Body of pancreas (tissue), 4 donors: ENCODE measurements at regions not wholly inside any gene's neighbourhood (a gene's known extent, or its start where the extent isn't known, plus 50 kb on each side); places are given as distances from the start of the nearest gene placed in this dataset.

Experiments
- ATAC-seq: fragments of 150-250 bp; one replicate; pipeline ENCODE4 v1.9.1; 2016
- DNase-seq, 4 donors: peaks; one replicate each; pipeline ENCODE4 v3.0.0-alpha.2; 2019
- H3K27ac ChIP-seq, 4 donors: fragments of 200-600 bp; sonication (generic); 1 replicate in 3 of 4; 2 replicates in 1 of 4; pipeline versions ENCODE4 v1.5.1 to v1.6.1; 2016 to 2019; ENCODE audit warnings: mild to moderate bottlenecking in 1 of 4, mixed read lengths in 1 of 4, moderate library complexity in 1 of 4
- H3K27me3 ChIP-seq, 2 donors: fragments of 200-600 bp; sonication (generic); one replicate each; pipeline ENCODE4 v1.6.0; 2016; ENCODE audit warnings: mild to moderate bottlenecking in 1 of 2
- H3K36me3 ChIP-seq, 2 donors: fragments of 200-600 bp; sonication (generic); replicated peaks in 1 of 2; 2 replicates each; pipeline ENCODE4 v1.5.1; 2016; ENCODE audit warnings: low read depth in 2 of 2; ENCODE audit not compliant: insufficient read depth in 1 of 2
- H3K4me1 ChIP-seq: fragments of 200-600 bp; sonication (generic); one replicate; pipeline ENCODE4 v1.6.0; 2016
- H3K4me3 ChIP-seq, 2 donors: fragments of 200-600 bp; sonication (generic); 1 replicate in 1 of 2; 2 replicates in 1 of 2; pipeline ENCODE4 v1.5.1; 2016 to 2019
- H3K9me3 ChIP-seq, 3 donors: fragments of 200-600 bp; sonication (generic); 1 replicate in 2 of 3; 2 replicates in 1 of 3; pipeline ENCODE4 v1.5.1; 2016
- POLR2A ChIP-seq, 3 donors: fragments of 450-650 bp; IDR thresholded peaks; one replicate each; pipeline ENCODE4 v1.6.1; 2016; ENCODE audit warnings: antibody characterized with exemption in 3 of 3, mild to moderate bottlenecking in 2 of 3
- WGBS, 2 donors: methylation state at CpG; one replicate each; pipeline ENCODE4 v1.1.5; 2017; 5-methylcytosine and 5-hydroxymethylcytosine counted together
- intact Hi-C: fragments of 100-400 bp; cut with DNase I; formaldehyde crosslinking; loops from one replicate; pipeline ENCODE4 v1.15.1; 2023
- TF ChIP-seq, protein P1 (sequence below), 7 experiments: fragments of 450-650 bp in 4 of 7; fragments of 200-600 bp in 3 of 7; sonication (generic) in 3 of 7; IDR thresholded peaks; one replicate each; pipeline ENCODE4 v1.5.1; 2016 to 2019; ENCODE audit warnings: antibody characterized with exemption in 7 of 7

DNA sequence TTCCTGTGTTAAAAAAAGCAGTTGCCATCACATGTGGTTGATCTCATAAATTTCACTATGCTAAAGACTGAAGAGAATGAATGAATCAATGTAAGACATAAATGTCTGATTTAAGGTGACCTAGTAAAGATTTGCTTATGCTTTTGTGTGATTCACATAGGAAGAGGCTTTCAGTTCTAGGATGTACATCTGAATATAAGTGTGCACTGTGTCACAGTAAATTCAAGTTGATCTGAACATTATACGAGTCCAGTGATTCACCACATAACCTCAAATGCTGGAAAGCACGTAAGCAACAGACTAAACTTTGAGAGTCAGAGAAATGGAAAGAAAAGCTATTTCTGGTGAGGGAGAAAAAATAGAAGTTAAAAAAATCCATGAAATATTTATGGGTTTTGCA lies 567.9 kb downstream of the EPHA5 start:
- Histone ChIP-seq H3K27me3 (no peaks in the 10 kb centered on the region), H3K4me3 (no peak overlapping the region), H3K4me1 (no peaks in the 10 kb centered on the region), H3K27ac (no peak overlapping the region), H3K9me3 (no peaks in the 10 kb centered on the region), H3K36me3 (no peaks in the 10 kb centered on the region)
- 82 to 94% methylated on average over 2 of the region's 2 CpGs for WGBS, 2 donors
- ATAC-seq (no peak), DNase-seq (no peak)
- intact Hi-C loops: no loop called here
- TF ChIP-seq, protein P1, sequence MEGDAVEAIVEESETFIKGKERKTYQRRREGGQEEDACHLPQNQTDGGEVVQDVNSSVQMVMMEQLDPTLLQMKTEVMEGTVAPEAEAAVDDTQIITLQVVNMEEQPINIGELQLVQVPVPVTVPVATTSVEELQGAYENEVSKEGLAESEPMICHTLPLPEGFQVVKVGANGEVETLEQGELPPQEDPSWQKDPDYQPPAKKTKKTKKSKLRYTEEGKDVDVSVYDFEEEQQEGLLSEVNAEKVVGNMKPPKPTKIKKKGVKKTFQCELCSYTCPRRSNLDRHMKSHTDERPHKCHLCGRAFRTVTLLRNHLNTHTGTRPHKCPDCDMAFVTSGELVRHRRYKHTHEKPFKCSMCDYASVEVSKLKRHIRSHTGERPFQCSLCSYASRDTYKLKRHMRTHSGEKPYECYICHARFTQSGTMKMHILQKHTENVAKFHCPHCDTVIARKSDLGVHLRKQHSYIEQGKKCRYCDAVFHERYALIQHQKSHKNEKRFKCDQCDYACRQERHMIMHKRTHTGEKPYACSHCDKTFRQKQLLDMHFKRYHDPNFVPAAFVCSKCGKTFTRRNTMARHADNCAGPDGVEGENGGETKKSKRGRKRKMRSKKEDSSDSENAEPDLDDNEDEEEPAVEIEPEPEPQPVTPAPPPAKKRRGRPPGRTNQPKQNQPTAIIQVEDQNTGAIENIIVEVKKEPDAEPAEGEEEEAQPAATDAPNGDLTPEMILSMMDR (IDR thresholded peaks at IDR 0.05): no peak
- TF ChIP-seq POLR2A (IDR thresholded peaks at IDR 0.05): no peak

DNA sequence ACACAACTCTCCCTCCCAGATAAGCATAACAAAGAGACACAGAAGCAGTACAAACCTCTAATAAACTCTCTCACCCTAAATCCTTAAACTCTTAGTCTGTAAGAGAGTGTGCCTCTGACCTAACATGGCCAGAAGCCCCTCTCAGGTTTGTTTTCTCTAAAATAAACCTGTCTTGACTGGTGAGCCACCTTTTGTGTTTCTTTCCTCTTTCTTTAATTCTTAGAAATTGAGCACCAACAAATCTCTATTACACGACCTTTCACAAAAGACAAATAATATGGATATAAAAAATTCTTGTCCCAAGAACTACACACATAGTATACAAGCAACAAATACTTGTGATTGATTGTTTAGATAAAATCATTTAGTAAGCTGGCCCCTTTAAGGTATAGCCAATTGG lies 573.7 kb downstream of the EPHA5 start:
- Histone ChIP-seq H3K4me3 (no peak overlapping the region), H3K9me3 (no peaks in the 10 kb centered on the region), H3K27ac (no peak overlapping the region), H3K27me3 (no peaks in the 10 kb centered on the region), H3K36me3 (no peaks in the 10 kb centered on the region), H3K4me1 (no peaks in the 10 kb centered on the region)
- DNase-seq (no peak), ATAC-seq (no peak)
- TF ChIP-seq POLR2A (IDR thresholded peaks at IDR 0.05): no peak
- TF ChIP-seq, protein P1 (IDR thresholded peaks at IDR 0.05): no peak
- intact Hi-C loops: no loop called here
- WGBS, 2 donors: 18 to 30% methylated on average over 1 of the region's 1 CpG

DNA sequence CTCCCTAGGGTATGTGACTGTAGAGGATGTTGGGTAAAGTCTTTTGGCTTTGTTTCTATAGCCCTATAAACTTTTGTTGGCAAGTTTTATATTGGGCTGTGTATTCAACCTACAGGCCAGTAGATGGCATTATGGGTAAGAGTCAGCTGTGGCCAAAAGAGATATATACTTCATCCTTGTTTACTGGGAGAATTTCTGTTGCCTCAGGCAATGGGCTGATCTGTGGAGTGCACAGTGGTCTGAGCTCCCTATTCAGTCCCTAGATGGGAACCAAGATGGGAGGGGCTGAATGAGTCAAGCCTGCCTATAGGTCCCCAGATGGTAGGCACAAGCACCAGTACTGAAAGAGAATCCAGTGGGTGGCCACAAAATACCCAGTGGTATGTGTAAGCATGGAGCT lies 580.6 kb downstream of the EPHA5 start:
- Histone ChIP-seq H3K36me3 (no peaks in the 10 kb centered on the region), H3K27ac (no peak overlapping the region), H3K4me1 (no peaks in the 10 kb centered on the region), H3K4me3 (no peak overlapping the region), H3K9me3 (no peaks in the 10 kb centered on the region), H3K27me3 (no peaks in the 10 kb centered on the region)
- no peak for DNase-seq
- intact Hi-C loops: no loop called here
- ATAC-seq: no peak
- TF ChIP-seq, protein P1 (IDR thresholded peaks at IDR 0.05): peak in 5 of 7 experiments; percentile 18 to 33 (median 27)
- no peak for TF ChIP-seq POLR2A (IDR thresholded peaks at IDR 0.05)

DNA sequence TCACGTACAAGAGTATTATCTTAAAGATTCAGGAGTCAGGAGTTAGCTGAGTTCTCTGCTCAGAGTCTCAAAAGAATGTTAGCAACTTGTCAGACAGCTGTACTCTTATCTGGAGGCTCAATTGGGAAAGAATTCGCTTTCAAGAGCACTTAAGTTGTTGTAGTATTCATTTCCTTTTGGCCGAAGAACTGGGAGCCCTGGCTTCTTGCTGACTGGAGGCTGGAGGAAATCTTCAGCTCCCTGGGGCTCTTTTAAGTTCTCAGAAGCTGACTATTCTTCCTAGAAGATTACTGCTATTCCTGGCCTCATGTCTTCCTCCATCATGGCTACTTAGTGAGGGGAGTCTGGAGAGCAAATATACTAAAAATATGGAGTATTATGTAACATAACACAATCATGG lies 587.2 kb downstream of the EPHA5 start:
- TF ChIP-seq POLR2A (IDR thresholded peaks at IDR 0.05): no peak
- TF ChIP-seq, protein P1 (IDR thresholded peaks at IDR 0.05): no peak
- Histone ChIP-seq H3K36me3 (no peaks in the 10 kb centered on the region), H3K27me3 (no peaks in the 10 kb centered on the region), H3K27ac (no peak overlapping the region), H3K9me3 (no peaks in the 10 kb centered on the region), H3K4me3 (no peak overlapping the region), H3K4me1 (no peaks in the 10 kb centered on the region)
- 54 to 64% methylated on average over 3 of the region's 3 CpGs for WGBS, 2 donors
- no peak for ATAC-seq
- DNase-seq: no peak
- intact Hi-C loops: no loop called here

DNA sequence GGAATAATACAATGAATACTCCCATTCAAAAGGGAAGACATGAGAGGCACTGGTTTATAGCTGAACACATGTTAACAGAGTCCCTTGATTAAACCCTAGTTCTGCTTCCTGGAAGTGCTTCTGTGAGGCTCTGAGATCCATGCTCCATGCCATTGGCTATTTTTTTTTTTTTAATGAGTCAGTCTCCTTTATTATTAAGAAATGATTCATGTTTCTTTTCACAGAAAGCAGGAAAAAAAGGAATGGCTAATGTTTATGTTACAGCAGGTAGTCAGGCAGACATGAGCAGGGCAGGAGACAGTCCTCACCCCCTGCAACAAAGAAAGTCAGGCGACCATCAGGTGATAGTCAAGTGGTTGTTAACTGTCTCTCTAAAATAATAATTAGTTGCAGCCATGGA lies 598.7 kb downstream of the EPHA5 start:
- TF ChIP-seq, protein P1 (IDR thresholded peaks at IDR 0.05): no peak
- TF ChIP-seq POLR2A (IDR thresholded peaks at IDR 0.05): no peak
- DNase-seq (no peak), ATAC-seq (no peak)
- Histone ChIP-seq H3K4me3 (no peak overlapping the region), H3K4me1 (no peaks in the 10 kb centered on the region), H3K36me3 (no peaks in the 10 kb centered on the region), H3K27ac (no peak overlapping the region), H3K9me3 (no peaks in the 10 kb centered on the region), H3K27me3 (no peaks in the 10 kb centered on the region)
- WGBS, 2 donors: 74 to 75% methylated on average over 1 of the region's 1 CpG
- intact Hi-C loops: no loop called here
